DLD1 (cell line): ENCODE measurements at regions not wholly inside any gene's neighbourhood (a gene's known extent, or its start where the extent isn't known, plus 50 kb on each side); places are given as distances from the start of the nearest gene placed in this dataset.

Experiments used
- in situ Hi-C: cut with HindIII; loops from 2 replicates; pipeline ENCODE4 v1.10.0; 2017; ENCODE audit warnings: low sequenced_read_pairs

GRCh38 chr12:124401704-124402221, 106.9 kb downstream of the RFLNA start:
- in situ Hi-C loops, result no loop called here

DNA sequence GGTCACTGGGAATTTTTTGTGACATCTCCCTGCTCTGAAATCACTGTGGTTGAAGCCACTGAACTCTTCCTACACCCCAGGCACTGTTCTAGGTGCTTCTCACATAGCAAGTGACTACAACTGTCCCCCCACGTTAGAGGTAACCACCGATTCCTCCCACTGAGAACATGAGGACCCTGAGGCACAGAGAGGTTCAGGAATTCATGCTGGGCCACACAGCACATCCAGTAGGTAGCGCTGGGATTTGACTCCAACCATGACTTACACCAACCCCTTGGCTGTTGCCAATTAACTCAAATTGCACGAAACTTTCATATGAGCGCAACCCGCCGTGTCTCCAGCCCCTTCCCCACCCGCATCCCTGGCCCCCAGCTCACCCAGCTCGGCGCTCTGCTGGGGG, 105.2 kb downstream of the RFLNA start:
- in situ Hi-C loops, result no loop called here

GRCh38 chr12:124399622-124400021, 104.7 kb downstream of the RFLNA start:
- in situ Hi-C loops, result loop anchor here (10.0 kb wide), 2 partner anchors 95 to 335 kb away; no protein-coding TSS in a partner anchor

DNA sequence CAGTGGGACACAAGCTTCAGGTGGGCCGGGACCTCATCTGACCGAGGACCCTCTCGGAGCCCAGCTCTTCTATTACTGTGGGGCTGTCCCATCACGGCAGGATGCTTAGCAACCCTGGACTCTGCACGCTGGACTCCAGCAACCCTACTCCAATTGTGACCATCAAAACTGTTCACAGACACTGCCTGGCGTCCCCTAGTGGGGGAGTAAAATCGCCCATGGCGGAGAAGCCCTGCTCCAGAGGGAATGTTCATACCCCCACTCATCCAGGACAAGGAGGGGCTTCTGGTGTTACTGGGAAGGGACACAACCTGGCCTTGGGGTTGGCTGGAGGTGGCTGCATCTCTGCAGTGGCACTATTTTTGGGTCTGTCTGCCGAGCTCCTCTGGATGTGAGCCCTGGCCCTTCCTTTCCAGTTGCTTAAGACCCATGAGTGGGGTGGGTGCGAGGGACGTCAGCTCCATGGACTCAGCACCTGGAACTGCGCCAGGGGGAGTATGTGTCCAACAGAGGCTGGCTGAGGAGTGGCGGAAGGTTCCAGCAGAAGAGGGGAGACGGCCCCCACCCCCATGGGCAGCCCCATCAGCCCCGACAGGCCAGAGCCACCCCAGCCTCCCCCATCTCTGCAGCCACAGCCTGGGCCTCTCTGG, 103.8 kb downstream of the RFLNA start:
- in situ Hi-C loops, result loop anchor here (10.0 kb wide), 2 partner anchors 96 to 336 kb away; no protein-coding TSS in a partner anchor

GRCh38 chr12:124397807-124398577, 103.1 kb downstream of the RFLNA start:
- in situ Hi-C loops, result loop anchor here (10.0 kb wide), 2 partner anchors 97 to 337 kb away; no protein-coding TSS in a partner anchor

DNA sequence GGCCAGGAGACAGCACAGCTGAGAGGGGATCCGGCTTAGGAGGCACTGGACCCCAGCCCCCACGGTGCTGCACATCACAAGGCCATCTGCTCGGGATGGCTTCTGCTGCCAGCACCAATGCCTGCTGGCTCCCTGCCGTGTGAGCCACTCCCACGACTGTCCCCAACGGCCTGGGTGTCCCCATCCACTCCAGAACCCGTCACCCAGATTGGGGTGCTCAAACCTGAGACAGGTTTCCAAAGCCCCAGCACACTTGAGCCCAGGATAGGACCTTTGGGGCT, 102.4 kb downstream of the RFLNA start:
- in situ Hi-C loops, result loop anchor here (10.0 kb wide), 2 partner anchors 97 to 337 kb away; no protein-coding TSS in a partner anchor

- in situ Hi-C loops, result loop anchor here (10.0 kb wide), 2 partner anchors 98 to 338 kb away; no protein-coding TSS in a partner anchor
Observed at GRCh38 chr12:124396544-124397398, 101.9 kb downstream of the RFLNA start.

DNA sequence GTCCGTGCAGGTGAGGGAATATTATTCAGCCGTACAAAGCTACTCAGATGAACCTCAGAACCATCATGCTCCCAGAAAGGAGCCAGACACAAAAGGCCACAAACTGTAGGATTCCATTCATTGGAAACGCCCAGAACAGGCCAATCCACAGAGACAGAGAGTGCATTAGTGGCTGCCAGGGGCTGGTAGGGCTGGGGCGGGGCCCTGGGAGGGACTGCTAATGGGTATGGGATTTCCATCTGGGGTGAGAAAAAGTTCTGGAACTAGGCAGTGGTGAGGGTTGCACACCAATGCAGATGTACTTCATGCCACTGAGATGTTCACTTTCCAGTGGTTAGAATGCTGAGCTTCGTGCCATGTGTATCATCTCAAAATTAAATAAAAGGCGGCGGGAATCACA, 101.1 kb downstream of the RFLNA start:
- in situ Hi-C loops, result loop anchor here (10.0 kb wide), 2 partner anchors 99 to 339 kb away; no protein-coding TSS in a partner anchor

DNA sequence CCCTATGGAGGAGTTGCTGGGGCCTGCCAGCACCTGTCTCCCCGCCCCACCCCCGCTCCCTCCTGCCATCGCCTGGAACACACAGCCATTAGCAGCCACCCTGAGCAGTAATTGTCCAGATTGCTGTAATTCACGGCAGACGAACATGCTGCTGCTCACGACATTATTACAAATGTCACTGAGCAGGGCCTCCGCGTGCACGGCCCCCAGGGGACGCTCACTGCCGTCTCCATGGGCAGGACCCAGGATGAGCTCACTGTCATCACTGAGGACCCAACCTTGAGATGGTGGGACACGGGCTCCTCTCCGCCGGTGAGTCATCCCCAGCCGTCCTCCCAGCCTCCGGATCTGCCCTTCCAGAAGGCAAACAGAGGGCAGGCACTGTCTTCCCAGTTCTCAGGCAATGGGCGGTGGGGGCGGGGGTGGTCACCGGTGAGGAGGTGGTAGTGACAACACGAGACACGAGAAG, 100.4 kb downstream of the RFLNA start:
- in situ Hi-C loops, result loop anchor here (10.0 kb wide), 2 partner anchors 99 to 339 kb away; no protein-coding TSS in a partner anchor

GRCh38 chr12:124394462-124395128, 99.7 kb downstream of the RFLNA start:
- in situ Hi-C loops, result loop anchor here (10.0 kb wide), 2 partner anchors 100 to 340 kb away; no protein-coding TSS in a partner anchor

DNA sequence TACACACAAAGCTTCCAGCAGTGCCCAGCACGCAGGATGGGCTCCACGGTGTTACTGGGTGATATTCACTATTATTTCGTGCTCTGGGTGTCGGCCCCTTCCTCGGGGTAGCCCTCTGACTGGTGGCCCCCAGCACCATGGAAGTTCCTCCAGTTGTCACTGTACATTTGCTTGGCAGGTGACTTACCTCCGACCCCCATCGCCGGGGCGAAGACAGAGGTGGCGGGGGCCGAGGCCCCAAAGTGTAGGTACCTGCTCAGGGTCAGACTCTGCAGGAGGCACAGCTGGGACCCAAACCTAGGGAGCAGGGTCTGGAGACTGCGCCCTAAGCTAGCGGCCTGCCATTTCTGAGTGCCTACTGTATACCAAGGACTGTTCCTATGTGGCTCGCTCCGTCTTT, 98.9 kb downstream of the RFLNA start:
- in situ Hi-C loops, result loop anchor here (10.0 kb wide), 2 partner anchors 101 to 341 kb away; no protein-coding TSS in a partner anchor

- in situ Hi-C loops, result loop anchor here (10.0 kb wide), 2 partner anchors 101 to 341 kb away; no protein-coding TSS in a partner anchor
Observed at GRCh38 chr12:124393414-124393790, 98.5 kb downstream of the RFLNA start.

DNA sequence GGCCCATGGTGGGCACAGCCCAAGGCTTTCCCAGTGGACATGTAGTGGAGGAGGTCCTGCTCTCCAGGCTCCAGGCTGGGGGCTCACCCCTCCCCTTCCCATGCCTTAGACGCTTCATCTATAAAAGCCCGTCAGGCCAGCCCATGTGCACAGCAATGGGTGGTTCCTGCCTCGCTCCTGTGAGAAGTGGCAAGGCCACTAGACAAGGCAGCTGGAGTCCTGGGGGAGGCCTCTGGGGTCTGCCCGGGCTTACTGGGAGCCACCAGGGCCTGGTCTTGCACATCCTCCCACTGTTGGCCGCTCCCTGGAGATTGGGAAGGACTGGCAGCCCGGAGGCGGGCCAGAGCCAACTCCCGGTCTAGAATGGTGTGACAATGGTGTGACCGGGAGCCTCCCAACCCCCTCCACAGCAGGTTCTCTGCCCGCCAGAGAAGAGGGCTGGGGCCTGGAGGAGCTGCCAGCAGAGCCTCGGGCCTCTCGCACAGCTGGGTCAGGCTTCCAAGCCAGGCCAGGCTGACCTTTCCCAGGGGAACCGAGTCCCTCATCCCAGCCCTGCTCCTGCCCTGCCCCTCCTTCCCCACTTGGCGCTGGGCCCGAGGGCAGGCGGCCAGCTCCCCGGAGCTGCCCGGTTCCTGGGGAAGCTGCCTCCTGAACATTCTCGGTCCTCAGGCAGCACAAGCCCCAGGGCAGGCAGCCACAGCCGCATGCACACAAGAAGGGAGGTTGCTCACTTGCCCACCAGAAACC, 97.9 kb downstream of the RFLNA start:
- in situ Hi-C loops, result loop anchor here (10.0 kb wide), 2 partner anchors 102 to 342 kb away; no protein-coding TSS in a partner anchor

- in situ Hi-C loops, result loop anchor here (10.0 kb wide), 2 partner anchors 103 to 343 kb away; no protein-coding TSS in a partner anchor
Observed at GRCh38 chr12:124392271-124392666, 97.4 kb downstream of the RFLNA start.

GRCh38 chr12:124391340-124392261, 96.7 kb downstream of the RFLNA start:
- in situ Hi-C loops, result loop anchor here (10.0 kb wide), 2 partner anchors 103 to 343 kb away; no protein-coding TSS in a partner anchor

DNA sequence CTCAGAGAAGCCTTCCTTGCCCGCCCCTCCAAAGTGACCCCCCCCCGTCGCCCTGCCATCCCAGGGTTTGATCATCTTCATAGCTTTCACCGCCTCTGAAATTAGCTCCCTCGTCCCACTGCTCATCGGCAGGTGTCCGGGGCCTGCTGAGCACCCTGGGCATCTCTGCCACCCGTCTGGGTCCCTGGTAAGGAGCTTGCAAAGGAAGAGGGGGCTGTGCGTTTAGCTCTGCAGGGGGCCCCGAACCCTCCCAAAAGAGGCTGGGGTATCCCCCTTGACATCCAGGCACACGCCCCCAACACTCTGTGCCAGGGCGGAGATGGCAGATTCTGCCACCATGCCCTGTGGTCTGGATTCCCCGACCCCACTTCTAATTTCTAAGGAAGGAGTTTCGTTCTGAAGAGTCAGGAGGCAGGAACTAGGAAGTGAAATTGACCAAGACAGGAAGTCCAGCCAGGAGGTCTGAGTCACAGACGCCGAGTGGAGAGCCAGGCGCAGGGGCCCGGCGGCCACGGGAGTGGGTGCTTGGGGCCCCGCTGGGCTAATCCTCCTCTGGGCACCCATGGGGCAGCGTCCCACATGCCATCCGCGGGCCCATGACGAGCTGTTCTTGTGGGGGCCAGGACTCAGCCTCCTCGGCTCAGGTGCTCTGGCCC, 95.7 kb downstream of the RFLNA start:
- in situ Hi-C loops, result loop anchor here (10.0 kb wide), 2 partner anchors 104 to 344 kb away; no protein-coding TSS in a partner anchor

DNA sequence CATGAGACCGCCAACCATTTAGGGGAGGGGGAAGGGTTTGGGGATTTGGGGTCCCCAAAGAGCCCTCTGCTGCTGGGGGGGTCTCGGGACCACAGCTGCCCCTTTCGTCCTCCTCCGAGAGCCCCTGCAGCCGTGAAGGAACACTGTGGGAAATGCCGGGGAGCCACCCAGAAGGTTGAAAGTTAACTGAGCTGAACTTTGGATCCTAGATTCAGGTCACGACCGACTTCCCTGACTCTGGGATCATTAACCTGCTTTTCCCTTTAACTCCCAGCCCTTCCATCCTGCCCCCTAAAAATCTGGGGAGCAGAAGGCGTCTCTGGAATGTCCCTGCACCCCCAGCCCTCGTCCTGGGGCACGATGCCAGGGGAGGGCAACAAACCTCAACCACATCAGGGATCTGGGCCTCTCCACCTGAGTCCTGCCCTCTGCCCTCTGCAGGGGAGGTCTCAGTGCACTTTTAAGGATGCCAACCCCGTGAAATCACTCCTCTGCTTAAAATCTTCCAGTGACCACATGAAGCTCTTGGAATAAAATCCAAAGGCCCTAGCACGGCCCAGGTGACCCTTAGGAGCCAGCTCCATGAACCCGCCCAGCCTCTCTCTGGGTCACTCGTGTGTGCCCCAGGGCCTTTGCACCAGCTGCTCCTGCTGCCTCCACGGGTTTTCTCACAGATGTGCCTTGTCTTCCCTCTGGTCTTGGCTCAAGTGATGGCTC, 95.0 kb downstream of the RFLNA start:
- in situ Hi-C loops, result loop anchor here (10.0 kb wide), 2 partner anchors 105 to 345 kb away; no protein-coding TSS in a partner anchor
